Prostate gland (tissue), 2 donors: ENCODE measurements at regions not wholly inside any gene's neighbourhood (a gene's known extent, or its start where the extent isn't known, plus 50 kb on each side); places are given as distances from the start of the nearest gene placed in this dataset.

Experiments used
- POLR2A ChIP-seq: fragments of 450-650 bp; IDR thresholded peaks from one replicate; pipeline ENCODE4 v1.6.1; 2016; ENCODE audit warnings: antibody characterized with exemption, mild to moderate bottlenecking
- POLR2AphosphoS5 ChIP-seq: sonication (generic); formaldehyde crosslinking; IDR thresholded peaks from one replicate; pipeline ENCODE4 v1.6.1; 2017; ENCODE audit warnings: antibody characterized with exemption
- TF ChIP-seq, protein P1 (sequence below), 4 experiments: fragments of 200-600 bp in 2 of 4; fragments of 450-650 bp in 2 of 4; sonication (generic) in 2 of 4; IDR thresholded peaks; 1 replicate in 3 of 4; 2 replicates in 1 of 4; pipeline ENCODE4 v1.5.1; 2016 to 2019; ENCODE audit warnings: antibody characterized with exemption in 4 of 4, mild to moderate bottlenecking in 2 of 4, moderate library complexity in 2 of 4

DNA sequence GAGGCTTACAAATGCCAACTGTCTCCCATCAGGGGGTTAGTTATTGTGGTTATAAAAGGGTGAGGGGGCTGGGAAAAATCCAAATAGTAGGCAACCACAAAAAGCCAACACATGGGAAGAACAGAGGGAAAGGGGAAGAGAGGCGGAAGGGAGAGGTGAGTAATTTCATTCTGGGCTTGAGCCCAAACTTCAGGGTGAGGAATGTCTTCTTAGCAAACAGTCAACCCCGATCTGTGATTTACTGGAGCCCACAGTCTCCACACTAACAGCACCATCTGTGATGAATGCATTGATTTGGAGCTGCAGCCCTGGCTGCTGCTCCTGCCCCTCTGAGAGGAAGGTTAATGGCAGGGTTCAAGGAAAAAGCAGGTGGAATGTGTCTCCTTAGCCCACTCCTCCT is 162.2 kb upstream of the GPR101 start:
- TF ChIP-seq, protein P1, sequence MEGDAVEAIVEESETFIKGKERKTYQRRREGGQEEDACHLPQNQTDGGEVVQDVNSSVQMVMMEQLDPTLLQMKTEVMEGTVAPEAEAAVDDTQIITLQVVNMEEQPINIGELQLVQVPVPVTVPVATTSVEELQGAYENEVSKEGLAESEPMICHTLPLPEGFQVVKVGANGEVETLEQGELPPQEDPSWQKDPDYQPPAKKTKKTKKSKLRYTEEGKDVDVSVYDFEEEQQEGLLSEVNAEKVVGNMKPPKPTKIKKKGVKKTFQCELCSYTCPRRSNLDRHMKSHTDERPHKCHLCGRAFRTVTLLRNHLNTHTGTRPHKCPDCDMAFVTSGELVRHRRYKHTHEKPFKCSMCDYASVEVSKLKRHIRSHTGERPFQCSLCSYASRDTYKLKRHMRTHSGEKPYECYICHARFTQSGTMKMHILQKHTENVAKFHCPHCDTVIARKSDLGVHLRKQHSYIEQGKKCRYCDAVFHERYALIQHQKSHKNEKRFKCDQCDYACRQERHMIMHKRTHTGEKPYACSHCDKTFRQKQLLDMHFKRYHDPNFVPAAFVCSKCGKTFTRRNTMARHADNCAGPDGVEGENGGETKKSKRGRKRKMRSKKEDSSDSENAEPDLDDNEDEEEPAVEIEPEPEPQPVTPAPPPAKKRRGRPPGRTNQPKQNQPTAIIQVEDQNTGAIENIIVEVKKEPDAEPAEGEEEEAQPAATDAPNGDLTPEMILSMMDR (IDR thresholded peaks at IDR 0.05): no peak
- no peak for TF ChIP-seq POLR2A
- TF ChIP-seq POLR2AphosphoS5: no peak
